ENCODE measurements at regions not wholly inside any gene's neighbourhood (a gene's known extent, or its start where the extent isn't known, plus 50 kb on each side); places are given as distances from the start of the nearest gene placed in this dataset.

GRCh38 chr13:76722782-76723181 is 163.4 kb downstream of the KCTD12 start:
- TF ChIP-seq POLR2A (IDR thresholded peaks at IDR 0.05) (no peak), CTCF (IDR thresholded peaks at IDR 0.05) (no peak)
